HTR-8/SVneo (cell line): ENCODE measurements at regions not wholly inside any gene's neighbourhood (a gene's known extent, or its start where the extent isn't known, plus 50 kb on each side); places are given as distances from the start of the nearest gene placed in this dataset.

Source experiments
- DNase-seq: peaks from one replicate; pipeline ENCODE4 v3.0.0; 2011; ENCODE audit warnings: low spot score, mixed read lengths; ENCODE audit not compliant: insufficient read length
- FAIRE-seq: peaks from 2 replicates; lab custom pipeline; 2011; peaks lifted over from hg19 to GRCh38; lab: Jason Lieb, UNC

DNA sequence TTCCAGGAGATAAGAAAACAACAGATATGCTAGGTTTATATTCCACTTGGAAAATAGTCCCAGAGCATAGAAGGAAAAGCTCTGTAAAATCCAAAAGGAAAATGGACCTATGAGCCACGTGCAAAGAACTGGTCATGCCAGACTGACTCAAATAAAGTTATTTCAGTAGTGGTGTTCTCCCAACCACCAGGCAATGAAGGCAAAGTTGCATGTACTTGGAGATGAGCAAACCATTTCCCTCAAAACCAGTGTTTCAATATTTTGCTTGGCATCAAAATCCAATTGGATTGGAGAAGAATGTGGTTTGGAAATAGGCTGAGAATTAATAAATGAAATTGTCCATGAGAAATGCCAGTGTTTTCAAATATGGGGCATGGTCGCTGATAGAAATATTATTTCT lies 237.5 kb downstream of the ICOS start:
- FAIRE-seq: no peak
- DNase-seq: no peak

DNA sequence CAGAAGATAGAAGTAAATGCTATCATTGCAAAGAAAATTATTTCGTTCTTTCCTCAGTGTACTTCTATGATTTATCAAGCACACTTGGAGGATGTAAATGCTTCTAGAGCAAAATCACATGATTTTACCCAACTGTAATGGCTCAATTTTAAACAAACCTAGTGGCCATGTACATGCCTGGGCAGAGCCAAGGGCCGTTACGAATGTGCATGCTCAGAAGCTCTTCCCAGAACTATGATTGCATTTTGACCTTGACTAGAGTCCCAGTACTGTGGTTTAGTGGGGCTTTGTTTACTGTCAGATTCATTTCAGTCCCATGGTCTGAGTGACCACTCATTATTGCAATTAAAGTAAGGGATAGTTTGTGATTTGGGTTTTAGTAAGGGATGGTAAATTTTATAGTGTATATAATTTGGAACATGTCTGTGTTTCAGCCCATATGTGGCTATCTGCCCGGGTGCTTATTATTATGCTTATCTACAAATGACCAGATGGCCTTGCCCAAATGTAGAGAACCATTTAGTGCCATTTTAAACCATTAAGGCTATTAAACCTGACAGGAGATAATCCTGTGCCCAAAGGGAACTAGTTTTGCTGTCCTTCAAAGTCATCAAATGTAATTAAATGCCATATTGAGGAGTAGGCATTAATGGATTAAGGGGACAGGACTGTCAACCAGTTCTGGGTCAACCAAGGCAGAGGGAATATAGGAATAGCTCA lies 239.1 kb downstream of the ICOS start:
- no peak for DNase-seq
- FAIRE-seq: no peak

GRCh38 chr2:204176306-204176705 lies 239.7 kb downstream of the ICOS start:
- FAIRE-seq (no peak), DNase-seq (no peak)

- DNase-seq (no peak), FAIRE-seq (no peak)
Measured at GRCh38 chr2:204177251-204177976, 240.9 kb downstream of the ICOS start.

GRCh38 chr2:204177977-204178522 lies 241.5 kb downstream of the ICOS start:
- peak; percentile 3 for DNase-seq
- FAIRE-seq: no peak

GRCh38 chr2:204180649-204181048 lies 244.1 kb downstream of the ICOS start:
- FAIRE-seq (no peak), DNase-seq (no peak)

DNA sequence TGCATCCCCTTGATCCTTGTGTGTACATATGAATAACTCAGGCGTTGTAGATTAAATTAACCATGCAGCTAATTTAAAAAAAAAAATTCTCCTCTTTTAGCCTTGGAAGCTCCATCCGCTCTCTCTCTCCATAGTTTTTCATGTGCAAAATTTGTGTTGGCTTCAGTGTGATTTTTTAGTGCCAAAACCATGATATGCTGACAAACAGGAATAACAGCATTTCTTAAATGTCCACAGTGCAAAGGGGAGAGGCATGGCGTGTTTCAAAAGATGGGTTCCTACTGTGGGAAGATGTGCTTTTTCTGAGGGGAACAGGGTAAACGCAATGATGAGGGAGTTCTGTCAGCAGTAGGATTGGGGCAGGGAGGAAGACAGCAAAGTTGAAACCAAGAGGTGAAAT lies 247.0 kb downstream of the ICOS start:
- no peak for FAIRE-seq

GRCh38 chr2:204184226-204184625 lies 247.7 kb downstream of the ICOS start:
- FAIRE-seq: no peak
- DNase-seq: no peak

More for the DNA sequence above, 247.0 kb downstream of the ICOS start:
- DNase-seq: no peak

GRCh38 chr2:204187229-204188083 lies 250.9 kb downstream of the ICOS start:
- FAIRE-seq (no peak), DNase-seq (no peak)

- FAIRE-seq (no peak), DNase-seq (no peak)
Measured at GRCh38 chr2:204191574-204191973, 255.0 kb downstream of the ICOS start.

- FAIRE-seq (no peak), DNase-seq (no peak)
Measured at GRCh38 chr2:204195498-204195897, 258.9 kb downstream of the ICOS start.

DNA sequence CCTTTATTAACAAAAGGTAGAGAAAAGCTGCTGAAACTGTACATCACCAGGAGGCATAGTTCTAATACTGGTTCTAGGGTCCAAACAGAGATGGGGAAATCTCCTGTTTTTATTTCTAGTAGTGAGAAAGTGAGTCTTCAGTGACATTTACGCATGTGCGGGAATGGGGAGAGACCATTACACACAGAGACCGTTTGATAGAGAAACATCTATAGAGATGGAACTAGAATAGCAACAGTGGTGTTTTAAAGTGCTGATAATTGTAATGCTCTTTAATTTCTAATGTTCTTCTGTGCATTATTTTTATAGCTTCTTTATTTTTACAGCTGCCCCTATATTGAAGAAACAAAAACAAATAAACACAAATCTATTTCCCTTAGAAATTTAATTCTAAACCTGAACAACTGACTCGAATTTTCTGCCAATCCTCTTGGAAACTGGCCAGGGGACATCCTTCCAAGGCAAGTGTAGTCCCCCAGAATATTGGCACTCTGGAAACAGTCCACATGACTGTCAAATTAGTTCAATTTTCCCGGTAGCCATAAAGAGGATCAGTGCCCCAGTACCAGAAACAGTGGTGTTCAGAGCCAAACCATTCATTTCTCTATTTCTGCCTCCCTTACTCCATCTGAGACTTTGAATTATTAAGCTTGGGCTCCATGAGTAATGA lies 260.9 kb downstream of the ICOS start:
- FAIRE-seq: no peak
- DNase-seq: no peak

DNA sequence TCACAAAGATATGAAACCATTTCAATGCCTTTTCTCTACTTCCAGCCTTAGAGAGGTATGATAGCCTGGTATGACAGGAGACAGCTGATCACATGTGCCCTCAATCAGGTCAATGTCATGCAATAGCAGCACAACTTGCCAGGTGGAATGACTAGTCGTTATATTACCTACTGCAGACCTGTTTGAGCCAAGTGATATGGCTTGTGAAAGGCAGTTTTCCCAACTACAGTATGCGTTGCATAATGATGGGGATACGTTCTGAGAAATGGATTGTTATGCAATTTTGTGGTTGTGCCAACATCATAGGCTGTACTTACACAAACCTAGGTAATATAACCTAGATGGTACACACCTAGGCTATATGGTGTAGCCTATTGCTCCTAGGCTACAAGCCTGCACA lies 262.8 kb downstream of the ICOS start:
- no peak for DNase-seq
- FAIRE-seq: no peak

- FAIRE-seq (no peak), DNase-seq (no peak)
Measured at GRCh38 chr2:204201507-204201906, 264.9 kb downstream of the ICOS start.

GRCh38 chr2:204202253-204202652 lies 265.7 kb downstream of the ICOS start:
- FAIRE-seq (no peak), DNase-seq (no peak)

DNA sequence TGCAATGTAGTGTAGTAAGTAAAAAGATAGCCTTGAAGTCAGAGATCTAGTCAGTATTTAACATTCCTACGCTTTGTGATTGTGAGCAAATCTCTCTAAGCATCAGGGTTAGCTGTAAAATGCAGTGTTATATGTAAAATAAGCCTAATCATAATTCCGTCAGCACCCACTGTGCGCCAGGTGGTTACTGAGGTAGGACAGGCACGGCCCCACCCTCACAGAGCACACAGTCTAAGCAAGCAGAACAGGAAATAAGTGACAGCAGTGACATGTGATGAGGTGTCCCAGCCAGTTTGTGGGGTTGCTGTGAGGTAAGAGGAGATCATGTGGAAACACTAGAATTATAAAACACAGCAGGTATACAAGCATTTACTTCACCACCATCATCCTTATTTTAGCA lies 267.1 kb downstream of the ICOS start:
- FAIRE-seq: no peak
- DNase-seq: no peak

- DNase-seq (no peak), FAIRE-seq (no peak)
Measured at GRCh38 chr2:204205082-204205481, 268.5 kb downstream of the ICOS start.

- no peak for DNase-seq
- FAIRE-seq: no peak
Measured at GRCh38 chr2:204205538-204205937, 269.0 kb downstream of the ICOS start.

DNA sequence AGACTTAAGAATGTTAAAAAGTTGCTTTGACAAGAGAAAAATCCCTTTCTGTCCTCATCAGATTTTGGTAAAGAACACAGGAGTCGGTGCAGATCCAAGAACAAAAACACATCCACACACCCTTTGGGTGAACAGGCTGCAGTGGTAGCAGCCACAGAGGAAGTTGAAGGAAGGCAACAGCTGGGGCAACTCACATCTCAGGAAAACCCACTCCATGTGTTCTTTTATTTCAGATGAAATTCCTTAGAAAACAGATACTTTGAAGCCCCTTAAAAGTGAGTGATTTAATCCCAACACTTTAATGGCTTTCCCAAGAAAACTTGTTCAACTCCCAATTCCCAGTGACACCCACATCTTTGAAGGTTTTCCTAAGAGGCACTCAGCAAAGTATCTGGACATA lies 271.3 kb downstream of the ICOS start:
- DNase-seq (no peak), FAIRE-seq (no peak)

GRCh38 chr2:204213588-204213987 lies 277.0 kb downstream of the ICOS start:
- FAIRE-seq: no peak
- no peak for DNase-seq
